Renal cortex interstitium (tissue), 11 donors: ENCODE measurements at regions not wholly inside any gene's neighbourhood (a gene's known extent, or its start where the extent isn't known, plus 50 kb on each side); places are given as distances from the start of the nearest gene placed in this dataset.
"Not testable (repeated sequence)": the region's sequence is repeated elsewhere in the genome, so short reads cannot be mapped to it uniquely, and the experiment has no call there.

Experiments
- DNase-seq, 11 donors: peaks; one replicate each; pipeline ENCODE4 v3.0.0-alpha.2; 2013; ENCODE audit warnings: low read depth in 9 of 11, low spot score in 4 of 11; ENCODE audit errors: extremely low read depth in 1 of 11

GRCh38 chr18:30492552-30493129 lies 549.9 kb downstream of the DSC3 start:
- no peak for DNase-seq

GRCh38 chr18:30491815-30492551 lies 550.6 kb downstream of the DSC3 start:
- no peak for DNase-seq

GRCh38 chr18:30489890-30490643 lies 552.5 kb downstream of the DSC3 start:
- DNase-seq, result no peak

- no peak for DNase-seq
These were observed 554.6 kb downstream of the DSC3 start for GRCh38 chr18:30487962-30488361.

- DNase-seq, result no peak
These were observed 555.7 kb downstream of the DSC3 start for GRCh38 chr18:30486856-30487255.

- DNase-seq, result no peak
These were observed 557.5 kb downstream of the DSC3 start for GRCh38 chr18:30485078-30485477.

- DNase-seq, result no peak
These were observed 560.7 kb downstream of the DSC3 start for GRCh38 chr18:30481871-30482270.

GRCh38 chr18:30469091-30469490 lies 573.5 kb downstream of the DSC3 start:
- no peak for DNase-seq

GRCh38 chr18:30465096-30465495 lies 577.4 kb downstream of the DSC3 start:
- no peak for DNase-seq

GRCh38 chr18:30457156-30457555 lies 585.4 kb downstream of the DSC3 start:
- no peak for DNase-seq

GRCh38 chr18:30455741-30456140 lies 586.8 kb downstream of the DSC3 start:
- no peak for DNase-seq

- no peak for DNase-seq
These were observed 587.6 kb downstream of the DSC3 start for GRCh38 chr18:30454920-30455319.

GRCh38 chr18:30451981-30452380 lies 590.6 kb downstream of the DSC3 start:
- no peak for DNase-seq

GRCh38 chr18:30450927-30451326 lies 591.6 kb downstream of the DSC3 start:
- no peak for DNase-seq

- no peak for DNase-seq
These were observed 595.9 kb downstream of the DSC3 start for GRCh38 chr18:30446605-30447004.

- DNase-seq, result no peak
These were observed 598.0 kb downstream of the DSC3 start for GRCh38 chr18:30444544-30444943.

- no peak for DNase-seq
These were observed 602.2 kb downstream of the DSC3 start for GRCh38 chr18:30440351-30440750.

- no peak for DNase-seq
These were observed 603.4 kb downstream of the DSC3 start for GRCh38 chr18:30439174-30439573.

- DNase-seq, result no peak
These were observed 610.2 kb downstream of the DSC3 start for GRCh38 chr18:30432349-30432748.

GRCh38 chr18:30419399-30419798 lies 623.1 kb downstream of the DSC3 start:
- DNase-seq, result not testable (repeated sequence)
